Fibroblast of upper back skin (primary cell): ENCODE measurements at regions not wholly inside any gene's neighbourhood (a gene's known extent, or its start where the extent isn't known, plus 50 kb on each side); places are given as distances from the start of the nearest gene placed in this dataset.
"Not testable (repeated sequence)": the region's sequence is repeated elsewhere in the genome, so short reads cannot be mapped to it uniquely, and the experiment has no call there.

Experiments
- DNase-seq: peaks from one replicate; pipeline ENCODE4 v3.0.0-alpha.2; 2013

GRCh38 chr6:147933224-147933623 lies 409.4 kb upstream of the SASH1 start:
- no peak for DNase-seq

- no peak for DNase-seq
Observed at GRCh38 chr6:147935656-147936055, 407.0 kb upstream of the SASH1 start.

- no peak for DNase-seq
Observed at GRCh38 chr6:147936703-147937470, 405.8 kb upstream of the SASH1 start.

GRCh38 chr6:147941143-147941542 lies 401.5 kb upstream of the SASH1 start:
- DNase-seq: peak; percentile 80

DNA sequence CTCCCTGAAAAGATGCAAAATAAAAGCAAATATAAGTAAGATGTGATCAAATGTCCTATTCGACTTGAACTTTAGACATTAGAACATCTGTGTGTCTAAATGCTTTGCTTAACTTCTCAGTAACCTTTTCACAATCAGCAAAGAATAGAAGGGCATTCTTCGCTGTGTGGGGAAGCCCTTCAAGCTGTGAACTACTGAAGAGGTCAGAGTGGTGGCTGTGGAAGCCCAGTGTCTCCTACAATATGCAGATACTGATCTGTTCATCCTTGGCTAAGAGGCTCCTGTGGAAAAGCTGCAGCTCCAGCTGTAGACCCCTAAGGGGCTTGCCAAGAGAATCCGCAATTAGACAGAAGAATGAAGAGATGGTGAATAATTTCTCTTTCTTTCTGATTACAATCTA lies 400.3 kb upstream of the SASH1 start:
- DNase-seq: no peak

GRCh38 chr6:147944122-147944521 lies 398.5 kb upstream of the SASH1 start:
- DNase-seq: no peak

- peak; percentile 70 for DNase-seq
Observed at GRCh38 chr6:147947521-147947920, 395.1 kb upstream of the SASH1 start.

GRCh38 chr6:147949981-147950622 lies 392.5 kb upstream of the SASH1 start:
- DNase-seq: peak; percentile 32

GRCh38 chr6:147950623-147950987 lies 392.0 kb upstream of the SASH1 start:
- DNase-seq: peak; percentile 53

- no peak for DNase-seq
Observed at GRCh38 chr6:147951726-147952125, 390.9 kb upstream of the SASH1 start.

DNA sequence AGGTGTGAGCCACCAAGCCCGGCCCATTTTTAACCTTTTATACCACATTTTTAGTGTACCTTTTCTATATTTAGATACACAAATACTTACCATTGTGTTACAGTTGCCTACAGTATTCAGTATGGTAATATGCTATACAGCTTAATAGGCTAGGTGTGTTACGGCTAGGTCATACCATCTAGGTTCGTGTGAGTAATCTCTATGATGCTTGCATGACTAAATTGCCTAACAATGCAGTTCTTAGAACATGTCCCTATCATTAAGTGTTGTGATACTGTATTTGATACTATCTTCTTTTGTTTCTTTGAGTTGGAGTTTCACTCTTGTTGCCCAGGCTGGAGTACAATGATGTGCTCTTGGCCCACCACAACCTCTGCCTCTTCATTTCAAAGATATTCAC lies 387.7 kb upstream of the SASH1 start:
- no peak for DNase-seq

GRCh38 chr6:147958683-147959082 lies 384.0 kb upstream of the SASH1 start:
- DNase-seq: no peak

- no peak for DNase-seq
Observed at GRCh38 chr6:147961481-147962141, 381.0 kb upstream of the SASH1 start.

- not testable (repeated sequence) for DNase-seq
Observed at GRCh38 chr6:147965448-147965847, 377.2 kb upstream of the SASH1 start.

- DNase-seq: peak; percentile 23
Observed at GRCh38 chr6:147970970-147971369, 371.7 kb upstream of the SASH1 start.

DNA sequence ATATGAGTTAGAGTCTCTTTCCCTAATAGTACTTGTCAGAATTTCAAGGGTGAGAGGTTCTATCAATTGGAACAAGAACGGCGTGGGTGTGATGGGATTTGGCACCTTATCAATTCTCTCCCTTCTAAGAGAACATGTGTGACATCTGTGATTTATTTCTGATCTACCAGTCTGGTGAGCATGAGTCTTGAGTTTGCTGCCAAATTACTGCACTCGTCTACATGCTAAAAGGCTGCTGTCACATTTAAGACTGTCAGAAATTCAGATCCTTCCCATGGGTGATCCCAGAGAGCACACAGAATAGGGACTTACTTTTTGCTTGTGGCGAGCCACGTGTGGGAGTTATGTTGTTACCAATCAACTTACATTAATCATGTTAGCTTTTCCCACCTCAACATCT lies 370.2 kb upstream of the SASH1 start:
- no peak for DNase-seq

GRCh38 chr6:147973806-147974205 lies 368.8 kb upstream of the SASH1 start:
- DNase-seq: no peak

DNA sequence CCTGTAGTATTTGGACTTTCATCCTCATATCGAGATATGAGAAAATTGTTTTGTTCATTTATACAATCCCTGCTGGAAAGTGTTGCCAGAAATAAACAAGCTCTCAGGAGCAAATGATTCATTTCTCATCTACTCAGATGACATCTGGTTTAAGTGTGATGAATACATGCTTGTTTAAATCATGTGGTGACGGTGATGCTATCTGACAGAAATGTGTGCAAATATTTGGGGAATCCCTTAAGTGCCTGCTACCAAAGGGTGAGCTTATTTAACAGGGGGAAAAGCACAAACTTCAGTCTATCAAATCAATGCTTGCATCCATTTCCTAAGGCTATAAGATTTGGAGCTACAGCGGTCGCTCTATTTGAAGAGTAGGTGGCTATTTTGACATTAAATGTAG lies 368.3 kb upstream of the SASH1 start:
- DNase-seq: peak; percentile 57

DNA sequence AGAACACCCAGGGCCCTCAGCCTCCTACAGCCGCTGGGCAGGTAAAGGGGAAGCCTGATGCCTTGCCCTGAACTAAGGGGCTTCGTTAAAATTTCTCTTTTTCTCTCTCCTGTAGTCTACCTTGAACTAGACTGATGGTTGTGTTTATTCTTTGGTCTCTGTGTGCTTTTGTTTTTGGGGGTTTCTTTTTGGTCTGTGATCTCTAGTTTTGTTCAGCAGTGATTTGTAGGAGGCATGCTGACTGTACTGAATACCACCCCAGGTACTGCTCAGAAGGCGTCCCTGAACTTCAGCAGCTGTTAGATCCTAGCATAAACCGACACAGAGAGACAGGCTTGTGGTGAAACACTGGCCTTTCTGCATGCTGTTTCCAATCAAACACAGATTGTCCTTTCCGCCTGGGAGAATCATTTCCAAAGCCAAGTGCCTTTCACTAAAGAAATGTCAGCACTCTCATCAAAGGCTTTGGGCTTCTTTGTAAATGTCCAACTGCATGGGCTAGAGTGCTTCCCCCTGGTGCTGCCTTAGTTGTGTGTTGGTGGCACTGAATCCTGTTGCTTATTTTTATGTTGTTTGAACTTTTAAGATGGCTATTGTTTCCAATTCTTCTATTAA lies 364.7 kb upstream of the SASH1 start:
- no peak for DNase-seq

DNA sequence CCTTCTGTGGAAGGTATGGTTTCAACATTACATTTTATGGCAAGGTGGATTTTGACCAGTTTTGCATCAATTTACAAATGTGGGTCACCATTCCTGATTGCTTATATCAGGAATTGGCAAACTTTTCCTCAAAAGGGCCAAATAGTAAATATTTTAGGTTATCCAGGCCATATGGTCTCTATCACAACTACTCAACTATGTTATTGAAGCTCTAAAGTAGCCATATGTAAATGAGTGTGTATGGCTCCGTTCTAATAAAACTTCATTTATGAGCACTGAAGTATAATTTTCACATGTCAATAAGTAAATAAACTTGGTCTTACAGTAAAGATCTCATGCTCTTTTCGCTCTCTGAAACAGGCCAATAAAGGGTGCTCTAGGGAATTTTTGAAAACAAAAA lies 362.7 kb upstream of the SASH1 start:
- no peak for DNase-seq

DNA sequence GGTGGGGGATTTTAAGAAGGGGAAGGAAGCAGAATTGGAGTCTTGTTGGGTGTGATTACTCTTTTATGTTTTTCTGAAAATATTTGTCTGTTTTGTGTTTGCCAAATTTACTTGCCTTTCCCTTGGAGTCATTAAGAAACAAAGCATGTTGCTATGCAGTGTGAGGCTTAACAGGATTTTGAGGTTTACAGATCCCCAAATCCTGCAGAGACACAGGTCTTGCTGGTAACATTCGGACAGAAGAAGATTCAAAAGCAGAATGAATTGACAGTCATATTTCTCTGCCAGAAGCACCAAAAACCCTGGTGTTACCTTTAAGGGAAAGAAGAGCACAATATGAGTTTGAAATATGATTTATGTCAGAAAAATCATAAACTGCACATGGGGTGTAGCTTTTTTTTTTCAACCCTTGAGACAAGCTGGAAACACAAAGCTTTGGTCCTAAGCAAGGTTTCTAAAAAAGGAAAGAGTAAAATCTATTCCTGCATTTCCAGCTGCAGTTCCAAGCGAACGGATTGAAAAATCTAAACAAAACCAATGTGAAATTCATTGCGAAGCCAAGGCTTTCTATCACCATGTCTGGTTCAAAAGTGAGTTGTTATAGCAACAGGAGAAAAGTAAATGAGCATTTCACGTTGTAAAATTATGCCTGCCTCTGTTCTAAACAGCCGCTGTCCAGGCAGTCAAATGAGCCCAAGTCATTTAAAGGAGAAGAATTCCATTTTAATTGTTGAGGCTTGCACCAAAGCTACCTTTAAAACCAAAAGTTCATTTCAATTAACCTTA lies 358.9 kb upstream of the SASH1 start:
- DNase-seq: no peak

GRCh38 chr6:147986846-147987245 lies 355.8 kb upstream of the SASH1 start:
- no peak for DNase-seq

GRCh38 chr6:147990159-147990558 lies 352.5 kb upstream of the SASH1 start:
- DNase-seq: no peak
